Stomach (tissue), 8 donors: ENCODE measurements at regions not wholly inside any gene's neighbourhood (a gene's known extent, or its start where the extent isn't known, plus 50 kb on each side); places are given as distances from the start of the nearest gene placed in this dataset.

Experiments
- DNase-seq, 2 donors: peaks; one replicate each; pipeline versions ENCODE4 v3.0.0 to v3.0.0-alpha.2; 2013 to 2019
- H3K27ac ChIP-seq, 5 donors: fragments of 200-600 bp in 4 of 5; sonication (generic) in 4 of 5; one replicate each; pipeline ENCODE4 v1.5.1; 2013 to 2019; ENCODE audit warnings: mild to moderate bottlenecking in 1 of 5, moderate library complexity in 1 of 5
- H3K27me3 ChIP-seq, 3 donors: fragments of 200-600 bp; sonication (generic); one replicate each; pipeline ENCODE4 v1.5.1; 2017 to 2019; ENCODE audit warnings: mixed run types in 1 of 3
- H3K36me3 ChIP-seq, 4 donors: fragments of 200-600 bp; sonication (generic); 1 replicate in 3 of 4; 2 replicates in 1 of 4; pipeline ENCODE4 v1.5.1; 2016 to 2019
- H3K4me1 ChIP-seq, 4 donors: fragments of 200-600 bp; sonication (generic); one replicate each; pipeline ENCODE4 v1.5.1; 2016 to 2019
- H3K4me3 ChIP-seq, 4 donors: fragments of 200-600 bp; sonication (generic) in 3 of 4; one replicate each; pipeline ENCODE4 v1.5.1; 2016 to 2019; ENCODE audit warnings: mild to moderate bottlenecking in 1 of 4
- H3K9me3 ChIP-seq, 4 donors: fragments of 200-600 bp; sonication (generic); one replicate each; pipeline ENCODE4 v1.5.1; 2016 to 2019
- CTCF ChIP-seq, 7 experiments: fragments of 450-650 bp in 4 of 7; fragments of 200-600 bp in 3 of 7; sonication (generic) in 3 of 7; IDR thresholded peaks; one replicate each; pipeline ENCODE4 v1.5.1; 2016 to 2019; ENCODE audit warnings: antibody characterized with exemption in 7 of 7, control low read depth in 2 of 7, mild to moderate bottlenecking in 1 of 7
- EP300 ChIP-seq: sonication (generic); formaldehyde crosslinking; IDR thresholded peaks from one replicate; pipeline ENCODE4 v1.6.1; 2017; ENCODE audit warnings: antibody characterized with exemption
- POLR2A ChIP-seq, 4 donors: fragments of 450-650 bp; IDR thresholded peaks; one replicate each; pipeline ENCODE4 v1.6.1; 2016; ENCODE audit warnings: antibody characterized with exemption in 4 of 4, control low read depth in 2 of 4, mild to moderate bottlenecking in 1 of 4, moderate library complexity in 1 of 4
- POLR2AphosphoS5 ChIP-seq, 3 donors: sonication (generic); formaldehyde crosslinking; IDR thresholded peaks; one replicate each; pipeline ENCODE4 v1.6.1; 2016; ENCODE audit warnings: antibody characterized with exemption in 3 of 3
- WGBS, 5 donors: extraction: QIAGEN DNeasy Blood & Tissue Kit in 3 of 5; methylation state at CpG; one replicate each; pipeline versions ENCODE4 v1.1.5 to v1.1.7; 2013 to 2018; 5-methylcytosine and 5-hydroxymethylcytosine counted together
- intact Hi-C: fragments of 100-400 bp; cut with DNase I; formaldehyde crosslinking; loops from one replicate; pipeline ENCODE4 v1.15.1; 2023; ENCODE audit warnings: low total_unique reads
- donor health status: healthy with polysubstance abuse.
- donor health status: Bipolar disorder and iron deficiency.
- donor health status: healthy.

DNA sequence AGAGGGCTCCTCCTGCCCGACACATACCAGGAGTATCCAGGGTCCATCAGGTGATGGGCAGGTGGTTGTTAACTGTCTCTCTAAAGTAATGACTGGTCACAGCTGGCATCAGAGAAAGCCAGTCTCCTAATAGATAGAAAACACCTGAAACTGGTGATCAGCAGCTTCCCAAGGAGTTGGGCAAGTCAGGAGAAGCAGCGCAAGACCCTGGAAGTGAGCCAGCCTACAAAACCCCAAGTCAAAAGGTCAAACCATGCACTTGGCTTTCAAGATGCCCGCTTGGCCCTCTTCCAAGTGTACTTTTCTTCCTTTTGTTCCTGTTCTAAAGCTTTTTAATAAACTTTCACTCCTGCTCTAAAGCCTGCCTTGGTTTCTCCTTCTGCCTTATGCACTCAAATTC lies 815.2 kb downstream of the DCDC2C start:
- Histone ChIP-seq H3K27me3 (no peaks in the 10 kb centered on the region), H3K4me1 (no peaks in the 10 kb centered on the region), H3K4me3 (no peak overlapping the region), H3K36me3 (no peaks in the 10 kb centered on the region), H3K27ac (no peak overlapping the region), H3K9me3 (peaks cover 0 to 16% (median 9%) of the 10 kb centered on the region in 4 donors)
- 75 to 88% (median 83%) methylated on average over 3 of the region's 3 CpGs for WGBS, 5 donors
- no peak for TF ChIP-seq POLR2A (IDR thresholded peaks at IDR 0.05)
- no peak for TF ChIP-seq EP300
- TF ChIP-seq CTCF (IDR thresholded peaks at IDR 0.05), result no peak
- TF ChIP-seq POLR2AphosphoS5 (IDR thresholded peaks at IDR 0.05), result no peak
- DNase-seq, result no peak
- intact Hi-C loops, result no loop called here

GRCh38 chr2:4522498-4523421 lies 819.4 kb downstream of the DCDC2C start:
- peaks cover 0 to 16% (median 4%) of the 10 kb centered on the region in 4 donors for H3K9me3 ChIP-seq
- no peak for DNase-seq
- H3K4me3 ChIP-seq, result no peak overlapping the region
- no peaks in the 10 kb centered on the region for H3K27me3 ChIP-seq
- WGBS, 5 donors, result 75 to 81% (median 78%) methylated on average over 14 to 15 of the region's 15 CpGs
- no peaks in the 10 kb centered on the region for H3K36me3 ChIP-seq
- TF ChIP-seq CTCF (IDR thresholded peaks at IDR 0.05), result no peak
- TF ChIP-seq EP300, result no peak
- TF ChIP-seq POLR2A (IDR thresholded peaks at IDR 0.05), result no peak
- no peak for TF ChIP-seq POLR2AphosphoS5 (IDR thresholded peaks at IDR 0.05)
- no peak overlapping the region for H3K27ac ChIP-seq
- intact Hi-C loops, result no loop called here
- H3K4me1 ChIP-seq, result no peaks in the 10 kb centered on the region

DNA sequence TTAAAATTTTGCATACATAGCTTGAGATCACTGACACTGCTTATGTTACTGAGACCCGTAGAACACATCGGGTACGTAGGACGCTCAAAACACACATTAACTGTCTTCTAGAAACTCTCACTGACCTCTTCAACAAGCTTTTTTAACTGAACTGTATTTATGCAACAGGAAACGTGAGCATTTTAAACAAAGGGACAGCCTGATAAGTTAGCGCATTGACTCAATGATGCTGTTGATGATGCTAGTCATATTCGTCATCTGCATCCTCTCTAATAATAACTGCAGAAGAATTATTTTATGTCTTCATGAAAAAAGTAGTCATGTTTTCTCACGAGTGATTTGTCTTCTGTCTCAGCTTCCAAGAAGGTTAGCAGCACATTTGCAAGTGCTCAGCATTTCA lies 824.0 kb downstream of the DCDC2C start:
- no peak for TF ChIP-seq POLR2A (IDR thresholded peaks at IDR 0.05)
- no peak for TF ChIP-seq CTCF (IDR thresholded peaks at IDR 0.05)
- no peak for TF ChIP-seq EP300
- TF ChIP-seq POLR2AphosphoS5 (IDR thresholded peaks at IDR 0.05), result no peak
- Histone ChIP-seq H3K27ac (no peak overlapping the region), H3K27me3 (no peaks in the 10 kb centered on the region), H3K36me3 (no peaks in the 10 kb centered on the region), H3K4me3 (no peak overlapping the region), H3K9me3 (peaks cover 0 to 8% (median 3%) of the 10 kb centered on the region in 4 donors), H3K4me1 (no peaks in the 10 kb centered on the region)
- intact Hi-C loops, result no loop called here
- no peak for DNase-seq
- 55 to 72% (median 67%) methylated on average over 8 of the region's 8 CpGs for WGBS, 5 donors

DNA sequence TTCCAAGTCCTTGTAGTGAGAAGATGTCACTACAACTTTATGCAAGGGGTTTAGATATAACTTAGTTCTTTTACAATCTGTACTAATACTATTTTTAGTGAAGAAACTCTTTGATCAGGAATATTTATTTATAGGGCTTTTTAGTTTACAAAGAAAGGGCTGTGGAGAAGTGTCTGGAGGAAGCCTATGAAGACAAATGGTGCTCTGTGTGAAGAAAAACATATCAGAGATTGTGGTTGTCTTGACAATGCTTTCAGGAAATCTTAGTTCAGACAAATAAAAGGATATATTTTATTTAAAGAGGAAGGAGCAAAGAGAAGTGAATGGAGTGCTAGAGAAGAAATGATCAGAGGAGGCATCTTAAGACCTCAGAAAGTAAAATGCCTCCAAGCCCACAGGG lies 824.9 kb downstream of the DCDC2C start:
- H3K4me1 ChIP-seq, result no peaks in the 10 kb centered on the region
- DNase-seq, result no peak
- H3K36me3 ChIP-seq, result no peaks in the 10 kb centered on the region
- TF ChIP-seq CTCF (IDR thresholded peaks at IDR 0.05), result no peak
- no peak for TF ChIP-seq EP300
- no peak for TF ChIP-seq POLR2A (IDR thresholded peaks at IDR 0.05)
- TF ChIP-seq POLR2AphosphoS5 (IDR thresholded peaks at IDR 0.05), result no peak
- intact Hi-C loops, result no loop called here
- H3K27me3 ChIP-seq, result no peaks in the 10 kb centered on the region
- no peak overlapping the region for H3K27ac ChIP-seq
- peaks cover 0 to 2% (median 0%) of the 10 kb centered on the region in 4 donors for H3K9me3 ChIP-seq
- no peak overlapping the region for H3K4me3 ChIP-seq
